GM23248 (cell line): ENCODE measurements at regions not wholly inside any gene's neighbourhood (a gene's known extent, or its start where the extent isn't known, plus 50 kb on each side); places are given as distances from the start of the nearest gene placed in this dataset.

ENCODE experiments used
- DNase-seq: peaks from one replicate; pipeline ENCODE4 v3.0.0-alpha.2; 2015
- H2AFZ ChIP-seq: fragments of 200-600 bp; sonication (generic); 2 replicates; pipeline ENCODE4 v1.6.1; 2016; ENCODE audit warnings: antibody characterized with exemption
- H3F3A ChIP-seq: fragments of 200-600 bp; sonication (generic); 2 replicates; pipeline ENCODE4 v1.6.1; 2016; ENCODE audit warnings: mild to moderate bottlenecking, antibody characterized with exemption, mixed run types; ENCODE audit not compliant: insufficient read depth
- H3K27ac ChIP-seq: fragments of 200-600 bp; sonication (generic); 2 replicates; pipeline ENCODE4 v1.5.1; 2016; ENCODE audit warnings: mild to moderate bottlenecking
- H3K27me3 ChIP-seq: fragments of 200-600 bp; sonication (generic); replicated peaks from 2 replicates; pipeline ENCODE4 v1.6.1; 2016; ENCODE audit warnings: mild to moderate bottlenecking; ENCODE audit not compliant: insufficient read depth
- H3K36me3 ChIP-seq: fragments of 200-600 bp; sonication (generic); 2 replicates; pipeline ENCODE4 v1.6.1; 2016; ENCODE audit warnings: low read depth, mild to moderate bottlenecking
- H3K4me1 ChIP-seq: fragments of 200-600 bp; sonication (generic); 2 replicates; pipeline ENCODE4 v1.6.1; 2016; ENCODE audit warnings: mild to moderate bottlenecking; ENCODE audit not compliant: insufficient read depth
- H3K4me2 ChIP-seq: fragments of 200-600 bp; sonication (generic); one replicate; pipeline ENCODE4 v1.6.1; 2016; ENCODE audit warnings: mild to moderate bottlenecking; ENCODE audit not compliant: unreplicated experiment
- H3K4me3 ChIP-seq: fragments of 200-600 bp; sonication (generic); 2 replicates; pipeline ENCODE4 v1.5.1; 2016; ENCODE audit warnings: mild to moderate bottlenecking
- H3K79me2 ChIP-seq: fragments of 200-600 bp; sonication (generic); 2 replicates; pipeline ENCODE4 v1.6.1; 2016; ENCODE audit warnings: mild to moderate bottlenecking; ENCODE audit not compliant: insufficient read depth
- H3K9ac ChIP-seq: fragments of 200-600 bp; sonication (generic); 2 replicates; pipeline ENCODE4 v1.6.1; 2016; ENCODE audit warnings: mild to moderate bottlenecking
- H3K9me2 ChIP-seq: fragments of 200-600 bp; sonication (generic); 2 replicates; pipeline ENCODE4 v1.6.1; 2016; ENCODE audit warnings: mixed run types, mild to moderate bottlenecking, moderate library complexity; ENCODE audit not compliant: insufficient read depth
- H3K9me3 ChIP-seq: fragments of 200-600 bp; sonication (generic); one replicate; pipeline ENCODE4 v1.6.1; 2017; ENCODE audit warnings: low read depth
- H4K20me1 ChIP-seq: fragments of 200-600 bp; sonication (generic); 2 replicates; pipeline ENCODE4 v1.6.0; 2016; ENCODE audit not compliant: insufficient read depth
- EZH2 ChIP-seq: fragments of 200-600 bp; sonication (generic); IDR thresholded peaks from 2 replicates; pipeline ENCODE4 v1.6.1; 2018; ENCODE audit warnings: antibody characterized with exemption, mild to moderate bottlenecking; ENCODE audit not compliant: insufficient read depth, poor library complexity, severe bottlenecking
- EZH2phosphoT487 ChIP-seq: fragments of 200-600 bp; sonication (generic); IDR thresholded peaks from 2 replicates; pipeline ENCODE4 v1.6.1; 2018; ENCODE audit warnings: antibody characterized with exemption, moderate library complexity, mild to moderate bottlenecking, low read depth; ENCODE audit not compliant: insufficient read depth
- WGBS, 2 experiments: methylation state at CpG; one replicate each; pipeline ENCODE4 v1.1.6; 2015 to 2017; ENCODE audit warnings: low lambda C conversion rate in 2 of 2, low coverage in 1 of 2; ENCODE audit errors: missing lambda C conversion rate in 2 of 2; 5-methylcytosine and 5-hydroxymethylcytosine counted together
- in situ Hi-C: fragments of 300-500 bp; cut with MboI; formaldehyde crosslinking; loops from 2 replicates; pipeline ENCODE4 v1.15.0; 2020

DNA sequence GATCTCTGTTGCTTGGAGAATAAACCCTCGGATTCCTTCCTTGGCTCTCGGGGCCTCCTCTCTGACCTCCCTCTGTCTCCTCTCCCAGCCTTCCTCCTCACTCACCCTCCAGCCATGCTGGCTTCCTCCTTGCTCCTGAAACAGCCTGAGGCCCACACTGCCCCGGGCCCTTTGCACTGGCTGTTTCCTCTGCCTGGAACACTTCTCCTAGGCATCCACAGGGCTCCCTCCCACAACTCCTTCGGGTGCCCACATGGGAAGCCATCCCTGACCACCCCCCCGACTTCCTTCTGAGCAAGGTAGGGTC lies 87.7 kb downstream of the CEBPB start:
- H3K9ac ChIP-seq = no peak overlapping the region
- no peaks in the 10 kb centered on the region for H3K27me3 ChIP-seq
- H3K36me3 ChIP-seq = no peaks in the 10 kb centered on the region
- no peaks in the 10 kb centered on the region for H4K20me1 ChIP-seq
- no peak for DNase-seq
- in situ Hi-C loops = no loop called here
- TF ChIP-seq EZH2phosphoT487 = no peak
- no peak for TF ChIP-seq EZH2
- H3K79me2 ChIP-seq = no peaks in the 10 kb centered on the region
- H3K4me3 ChIP-seq = no peak overlapping the region
- H3F3A ChIP-seq = no peaks in the 10 kb centered on the region
- no peak overlapping the region for H2AFZ ChIP-seq
- 49% methylated on average over 5 of the region's 5 CpGs for WGBS, 2 experiments
- H3K4me1 ChIP-seq = 0 out of 2 replicates have a peak, but pooled peaks cover under 1% of the 10 kb centered on the region
- H3K9me3 ChIP-seq = no peaks in the 10 kb centered on the region
- H3K9me2 ChIP-seq = no peaks in the 10 kb centered on the region
- no peak overlapping the region for H3K4me2 ChIP-seq
- no peak overlapping the region for H3K27ac ChIP-seq

DNA sequence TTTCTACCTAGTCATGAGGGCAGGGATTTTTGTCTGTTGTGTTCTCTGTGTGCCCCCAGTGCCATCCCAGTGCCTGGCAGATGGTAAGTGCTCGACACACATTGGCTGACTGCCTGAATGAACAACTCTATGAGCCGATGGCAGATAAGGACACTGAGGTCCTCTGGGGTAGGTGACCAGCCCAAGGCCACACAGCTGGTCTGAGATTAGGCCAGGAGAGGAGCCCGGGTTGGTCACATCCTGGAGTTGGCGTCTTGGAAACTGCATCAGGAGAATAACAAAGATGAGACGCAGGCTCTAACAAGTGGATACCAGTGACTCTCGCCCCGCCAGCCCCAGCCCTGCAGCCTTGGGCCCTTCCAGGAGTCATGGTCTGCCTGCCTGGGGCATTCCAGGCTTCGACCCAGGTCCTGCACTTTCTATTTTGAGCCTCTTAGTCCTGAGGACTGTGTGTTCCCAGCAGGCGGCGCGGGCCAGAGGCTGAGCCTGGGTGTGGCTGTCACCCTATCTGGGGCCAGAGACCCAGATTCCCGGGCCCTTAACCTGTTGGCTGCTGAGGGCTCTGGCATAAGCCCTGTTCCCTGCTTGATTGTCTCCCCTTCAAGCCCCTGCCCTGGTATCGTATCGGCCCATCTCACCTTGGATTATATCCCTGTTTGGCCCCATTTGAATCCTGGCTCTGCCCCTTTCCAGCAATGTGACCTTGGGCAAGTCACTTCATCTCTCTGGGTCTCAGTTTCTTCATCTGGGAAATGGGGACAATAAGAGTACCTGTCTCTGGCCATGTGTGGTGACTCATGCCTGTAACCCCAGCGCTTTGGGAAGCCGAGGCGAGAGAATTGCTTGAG lies 88.3 kb downstream of the CEBPB start:
- 0 out of 2 replicates have a peak, but pooled peaks cover under 1% of the 10 kb centered on the region for H3F3A ChIP-seq
- no peaks in the 10 kb centered on the region for H3K27me3 ChIP-seq
- no peaks in the 10 kb centered on the region for H3K36me3 ChIP-seq
- H3K27ac ChIP-seq = no peak overlapping the region
- peak; percentile 48 for DNase-seq
- peaks cover 6% of the 10 kb centered on the region for H3K4me1 ChIP-seq
- no peaks in the 10 kb centered on the region for H3K9me3 ChIP-seq
- TF ChIP-seq EZH2 = no peak
- TF ChIP-seq EZH2phosphoT487 = no peak
- H3K79me2 ChIP-seq = no peaks in the 10 kb centered on the region
- H4K20me1 ChIP-seq = no peaks in the 10 kb centered on the region
- no peaks in the 10 kb centered on the region for H3K9me2 ChIP-seq
- H2AFZ ChIP-seq = no peak overlapping the region
- no peak overlapping the region for H3K4me3 ChIP-seq
- no peak overlapping the region for H3K4me2 ChIP-seq
- no peak overlapping the region for H3K9ac ChIP-seq
- in situ Hi-C loops = no loop called here
- 68 to 72% methylated on average over 17 of the region's 17 CpGs for WGBS, 2 experiments

DNA sequence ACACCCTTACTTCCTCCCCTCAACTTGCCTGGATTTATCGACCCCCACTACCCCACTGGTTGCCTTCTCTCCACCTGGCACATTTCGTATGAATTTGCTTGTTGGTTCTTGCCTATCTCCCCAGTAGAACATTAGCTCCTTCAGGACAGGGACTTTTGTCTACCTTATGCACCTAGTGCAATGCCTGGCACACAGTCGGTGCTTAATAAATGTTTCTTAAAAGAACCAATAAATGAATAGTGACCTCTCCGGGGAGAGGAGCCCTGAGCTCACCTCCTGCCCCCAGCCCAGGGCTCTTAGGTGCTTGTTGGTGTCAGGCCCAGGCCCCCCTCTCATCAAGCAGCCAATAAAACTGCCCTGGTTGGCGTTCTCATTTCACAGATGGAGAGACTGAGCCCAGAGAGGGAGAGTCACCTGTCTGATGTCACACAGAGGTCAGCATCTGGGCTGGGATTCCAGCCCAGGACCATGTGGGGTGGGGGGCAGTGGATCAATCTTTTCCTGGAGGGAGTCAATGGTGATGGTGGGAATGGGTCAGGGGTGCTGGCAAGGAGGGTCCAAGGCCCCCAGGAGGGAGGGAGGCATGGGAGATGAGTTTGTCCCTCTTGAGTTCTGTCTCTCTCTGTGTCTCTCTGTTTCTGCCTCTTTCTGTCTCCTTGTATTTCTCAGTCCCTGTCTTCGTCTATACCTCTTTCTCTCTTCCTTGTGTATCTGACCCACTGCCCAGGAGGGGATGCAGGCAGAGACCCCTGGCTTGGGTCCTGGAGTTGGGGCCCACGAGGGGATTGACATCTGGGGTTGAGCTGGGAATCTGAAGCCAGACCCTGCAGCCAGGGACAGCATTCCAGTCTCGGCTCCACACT lies 89.6 kb downstream of the CEBPB start:
- no peak for TF ChIP-seq EZH2phosphoT487
- no peak for TF ChIP-seq EZH2
- no peaks in the 10 kb centered on the region for H3K9me3 ChIP-seq
- H3K4me1 ChIP-seq = peaks cover 19% of the 10 kb centered on the region
- no peaks in the 10 kb centered on the region for H3K27me3 ChIP-seq
- H3K4me3 ChIP-seq = no peak overlapping the region
- DNase-seq = no peak
- H3K79me2 ChIP-seq = no peaks in the 10 kb centered on the region
- H3F3A ChIP-seq = peaks cover 14% of the 10 kb centered on the region
- H2AFZ ChIP-seq = no peak overlapping the region
- H3K9me2 ChIP-seq = no peaks in the 10 kb centered on the region
- no peak overlapping the region for H3K9ac ChIP-seq
- WGBS, 2 experiments = 76 to 78% methylated on average over 7 to 8 of the region's 8 CpGs
- no peak overlapping the region for H3K27ac ChIP-seq
- no peaks in the 10 kb centered on the region for H4K20me1 ChIP-seq
- H3K36me3 ChIP-seq = no peaks in the 10 kb centered on the region
- H3K4me2 ChIP-seq = no peak overlapping the region
- in situ Hi-C loops = no loop called here

DNA sequence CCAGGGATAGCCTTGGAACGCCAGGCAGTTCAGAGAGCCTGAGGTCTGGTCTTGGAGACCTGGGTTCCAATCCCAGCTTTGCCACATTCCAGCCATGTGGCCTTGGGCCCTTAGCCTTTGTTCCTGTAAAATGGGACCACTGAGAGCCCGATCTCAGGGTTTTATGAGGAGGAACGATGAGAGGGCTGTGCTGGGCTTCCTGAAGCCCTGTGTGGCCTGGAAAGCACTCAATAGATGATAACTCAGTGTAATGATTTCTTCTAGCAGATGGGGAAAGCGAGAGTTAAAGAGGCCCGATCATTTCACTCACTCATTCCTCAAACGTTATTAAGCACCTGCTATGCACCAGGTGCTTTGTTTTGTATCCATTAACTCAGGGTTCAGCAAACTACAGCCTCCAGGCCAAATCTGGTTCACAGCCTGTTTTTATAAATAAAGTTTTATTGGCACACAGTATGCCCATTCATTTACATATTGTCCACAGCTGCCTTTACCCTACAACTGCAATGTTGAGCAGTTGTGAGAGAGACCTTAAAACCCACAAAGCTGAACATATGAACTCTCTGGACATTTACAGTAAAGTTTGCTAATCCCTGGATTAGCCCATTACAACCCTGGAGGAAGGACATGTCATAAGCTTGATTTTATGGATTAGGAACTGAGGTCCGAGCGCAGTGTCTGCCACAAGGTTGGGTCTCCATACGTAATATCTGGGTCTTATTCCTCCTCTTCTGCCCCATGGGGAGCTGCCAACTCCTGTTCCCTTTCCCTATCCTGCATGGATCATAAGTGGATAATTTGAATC lies 90.4 kb downstream of the CEBPB start:
- in situ Hi-C loops = no loop called here
- no peak for TF ChIP-seq EZH2phosphoT487
- TF ChIP-seq EZH2 = no peak
- no peaks in the 10 kb centered on the region for H3K9me3 ChIP-seq
- no peaks in the 10 kb centered on the region for H3K36me3 ChIP-seq
- H3K4me1 ChIP-seq = peaks cover 27% of the 10 kb centered on the region
- peaks cover 22% of the 10 kb centered on the region for H3F3A ChIP-seq
- no peak overlapping the region for H3K4me2 ChIP-seq
- H3K9ac ChIP-seq = no peak overlapping the region
- H3K9me2 ChIP-seq = no peaks in the 10 kb centered on the region
- no peak overlapping the region for H3K4me3 ChIP-seq
- 91% methylated on average over 9 of the region's 9 CpGs for WGBS, 2 experiments
- DNase-seq = no peak
- no peak overlapping the region for H3K27ac ChIP-seq
- no peaks in the 10 kb centered on the region for H4K20me1 ChIP-seq
- H2AFZ ChIP-seq = no peak overlapping the region
- H3K79me2 ChIP-seq = no peaks in the 10 kb centered on the region
- no peaks in the 10 kb centered on the region for H3K27me3 ChIP-seq
